OCI-LY7 (cell line): ENCODE measurements at regions not wholly inside any gene's neighbourhood (a gene's known extent, or its start where the extent isn't known, plus 50 kb on each side); places are given as distances from the start of the nearest gene placed in this dataset.

Experiments
- BruUV-seq: library from RNA; stranded (reverse); fragments of 400-500 nt; replicated peaks from 2 replicates; lab custom pipeline; 2021; lab: Mats Ljungman, UMichigan
- CTCF ChIA-PET: fragments of 300-600 bp; sonication (Branson Sonifier 250); formaldehyde crosslinking; loops from one replicate; lab custom pipeline; 2022; ENCODE audit warnings: antibody characterized with exemption; ENCODE audit not compliant: unreplicated experiment; lab: Charles Lee
- POLR2A ChIA-PET: fragments of 300-600 bp; sonication (Branson Sonifier 250); formaldehyde crosslinking; loops from one replicate; lab custom pipeline; 2022; ENCODE audit warnings: antibody characterized with exemption; lab: Charles Lee
- DNase-seq: peaks from one replicate; pipeline ENCODE4 v3.0.0-alpha.2; 2015; ENCODE audit warnings: low spot score
- H2AFZ ChIP-seq: fragments of 200-600 bp; sonication (generic), shearing (Covaris generic); 2 replicates; pipeline ENCODE4 v1.6.1; 2014; ENCODE audit warnings: mild to moderate bottlenecking, antibody characterized with exemption, low read length, moderate library complexity
- H3K27ac ChIP-seq: fragments of 200-600 bp; sonication (generic); 2 replicates; pipeline ENCODE4 v1.5.1; 2014; ENCODE audit warnings: mixed run types, low read depth, mild to moderate bottlenecking, moderate library complexity, low read length, inconsistent platforms; ENCODE audit not compliant: poor library complexity, severe bottlenecking
- H3K36me3 ChIP-seq: fragments of 200-600 bp; sonication (generic); 2 replicates; pipeline ENCODE4 v1.6.1; 2014; ENCODE audit warnings: mild to moderate bottlenecking, antibody characterized with exemption, low read length, moderate library complexity, mixed read lengths; ENCODE audit not compliant: insufficient read depth
- H3K4me1 ChIP-seq: fragments of 200-600 bp; sonication (generic); 2 replicates; pipeline ENCODE4 v1.5.1; 2014; ENCODE audit warnings: mild to moderate bottlenecking, low read length; ENCODE audit not compliant: insufficient read depth, poor library complexity, severe bottlenecking
- H3K4me2 ChIP-seq: fragments of 200-600 bp; sonication (generic); 2 replicates; pipeline ENCODE4 v1.6.1; 2014; ENCODE audit warnings: mild to moderate bottlenecking, low read length
- H3K4me3 ChIP-seq: fragments of 200-600 bp; sonication (generic); 2 replicates; pipeline ENCODE4 v1.5.1; 2014; ENCODE audit warnings: mild to moderate bottlenecking, low read depth, low read length; ENCODE audit not compliant: poor library complexity, severe bottlenecking
- H3K79me2 ChIP-seq: fragments of 200-600 bp; sonication (generic); 2 replicates; pipeline ENCODE4 v1.6.1; 2016; ENCODE audit warnings: low read depth, mild to moderate bottlenecking, low read length, moderate library complexity, mixed read lengths; ENCODE audit not compliant: insufficient read depth
- H3K9me2 ChIP-seq: fragments of 200-600 bp; sonication (generic); 2 replicates; pipeline ENCODE4 v1.6.1; 2016; ENCODE audit warnings: mild to moderate bottlenecking, low read length, mixed read lengths; ENCODE audit not compliant: insufficient read depth
- H3K9me3 ChIP-seq: fragments of 200-600 bp; sonication (generic); 2 replicates; pipeline ENCODE4 v1.6.1; 2014; ENCODE audit warnings: mild to moderate bottlenecking, mixed run types, low read length, mixed read lengths
- H4K20me1 ChIP-seq: fragments of 200-600 bp; sonication (generic); 2 replicates; pipeline ENCODE4 v1.6.1; 2014; ENCODE audit warnings: mild to moderate bottlenecking, antibody characterized with exemption, low read length, moderate library complexity, mixed read lengths; ENCODE audit not compliant: insufficient read depth
- EZH2phosphoT487 ChIP-seq: fragments of 200-600 bp; sonication (generic); IDR thresholded peaks from 2 replicates; pipeline ENCODE4 v1.6.1; 2018; ENCODE audit warnings: low read depth, borderline replicate concordance, mild to moderate bottlenecking, mixed run types, antibody characterized with exemption, low read length, moderate library complexity, mixed read lengths
- intact Hi-C: fragments of 100-400 bp; cut with micrococcal nuclease; formaldehyde crosslinking; loops from one replicate; pipeline ENCODE4 v1.10.0; 2022; ENCODE audit not compliant: unreplicated experiment
- TF ChIP-seq, protein P1 (sequence below): fragments of 200-600 bp; sonication (generic); conservative IDR thresholded peaks from 2 replicates; pipeline ENCODE4 v1.5.1; 2014; ENCODE audit warnings: mild to moderate bottlenecking, antibody characterized with exemption, low read length, moderate library complexity, mixed read lengths

DNA sequence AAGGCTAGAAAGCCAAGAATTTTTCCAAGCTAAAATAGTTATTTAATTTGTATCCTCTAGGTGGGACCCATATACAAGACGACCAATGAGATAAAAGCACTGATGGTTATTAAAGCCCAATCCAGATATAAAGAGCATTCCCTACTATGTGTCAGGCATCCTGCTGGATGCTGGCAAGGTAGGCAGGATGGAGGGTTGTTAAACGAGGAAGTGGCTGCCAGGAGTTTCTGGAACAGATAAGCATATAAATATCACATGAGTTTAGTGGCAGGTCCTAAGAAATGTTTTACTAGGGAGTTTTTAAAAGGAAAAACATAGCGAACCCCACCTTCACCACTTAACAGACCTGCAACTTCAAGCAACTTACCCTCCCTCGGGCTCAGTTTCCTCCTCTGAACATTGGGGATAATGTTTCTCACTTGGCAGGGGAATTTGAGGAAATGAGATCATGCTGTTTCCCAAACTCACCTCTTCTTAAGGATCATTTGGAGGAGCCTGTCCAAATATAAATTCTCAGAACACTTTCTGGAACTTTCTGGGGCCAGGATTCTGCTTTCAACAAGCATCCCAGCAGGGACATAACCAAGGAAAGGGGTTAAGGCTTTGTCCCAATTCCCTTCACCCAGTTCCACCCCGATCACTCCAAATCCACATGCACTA, 94.3 kb upstream of the LDB2 start:
- BruUV-seq = no TSS peak
- no peak overlapping the region for H3K27ac ChIP-seq
- H4K20me1 ChIP-seq = no peaks in the 10 kb centered on the region
- TF ChIP-seq EZH2phosphoT487 = no peak
- TF ChIP-seq, protein P1, sequence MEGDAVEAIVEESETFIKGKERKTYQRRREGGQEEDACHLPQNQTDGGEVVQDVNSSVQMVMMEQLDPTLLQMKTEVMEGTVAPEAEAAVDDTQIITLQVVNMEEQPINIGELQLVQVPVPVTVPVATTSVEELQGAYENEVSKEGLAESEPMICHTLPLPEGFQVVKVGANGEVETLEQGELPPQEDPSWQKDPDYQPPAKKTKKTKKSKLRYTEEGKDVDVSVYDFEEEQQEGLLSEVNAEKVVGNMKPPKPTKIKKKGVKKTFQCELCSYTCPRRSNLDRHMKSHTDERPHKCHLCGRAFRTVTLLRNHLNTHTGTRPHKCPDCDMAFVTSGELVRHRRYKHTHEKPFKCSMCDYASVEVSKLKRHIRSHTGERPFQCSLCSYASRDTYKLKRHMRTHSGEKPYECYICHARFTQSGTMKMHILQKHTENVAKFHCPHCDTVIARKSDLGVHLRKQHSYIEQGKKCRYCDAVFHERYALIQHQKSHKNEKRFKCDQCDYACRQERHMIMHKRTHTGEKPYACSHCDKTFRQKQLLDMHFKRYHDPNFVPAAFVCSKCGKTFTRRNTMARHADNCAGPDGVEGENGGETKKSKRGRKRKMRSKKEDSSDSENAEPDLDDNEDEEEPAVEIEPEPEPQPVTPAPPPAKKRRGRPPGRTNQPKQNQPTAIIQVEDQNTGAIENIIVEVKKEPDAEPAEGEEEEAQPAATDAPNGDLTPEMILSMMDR = no peak
- H3K4me2 ChIP-seq = no peak overlapping the region
- no peaks in the 10 kb centered on the region for H3K36me3 ChIP-seq
- H3K79me2 ChIP-seq = no peaks in the 10 kb centered on the region
- intact Hi-C loops = no loop called here
- no peaks in the 10 kb centered on the region for H3K9me2 ChIP-seq
- H3K4me3 ChIP-seq = no peak overlapping the region
- ChIA-PET CTCF (no interaction called here), POLR2A (interaction anchor here (0.6 kb wide), 1 partner anchor 491 kb away, joined by 4 read pairs; no protein-coding TSS in a partner anchor)
- H2AFZ ChIP-seq = no peak overlapping the region
- no peaks in the 10 kb centered on the region for H3K9me3 ChIP-seq
- H3K4me1 ChIP-seq = no peaks in the 10 kb centered on the region
- DNase-seq = no peak

DNA sequence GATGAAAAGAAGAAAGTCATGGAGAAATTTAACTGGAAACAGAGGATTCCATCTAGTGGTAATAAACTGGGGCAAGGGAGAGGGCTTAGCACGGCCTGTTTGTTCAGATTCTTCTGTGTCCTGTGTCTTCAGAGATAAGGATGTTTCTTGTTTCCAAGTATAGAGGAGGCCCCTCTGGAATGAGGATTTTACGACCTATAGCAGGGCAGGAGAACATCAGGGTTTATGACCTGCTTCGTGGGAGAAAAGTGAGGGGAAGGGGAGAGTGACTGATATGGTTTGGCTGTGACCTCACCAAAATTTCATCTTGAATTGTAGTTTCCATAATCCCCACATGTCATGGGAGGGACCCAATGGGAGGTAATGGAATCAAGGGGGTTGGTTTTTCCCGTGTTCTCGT, 93.0 kb upstream of the LDB2 start:
- BruUV-seq = no TSS peak
- Histone ChIP-seq H3K9me3 (no peaks in the 10 kb centered on the region), H3K27ac (no peak overlapping the region), H3K36me3 (no peaks in the 10 kb centered on the region), H2AFZ (no peak overlapping the region), H3K4me1 (no peaks in the 10 kb centered on the region), H3K79me2 (no peaks in the 10 kb centered on the region), H4K20me1 (no peaks in the 10 kb centered on the region), H3K4me3 (no peak overlapping the region), H3K9me2 (no peaks in the 10 kb centered on the region), H3K4me2 (no peak overlapping the region)
- no peak for DNase-seq
- no peak for TF ChIP-seq EZH2phosphoT487
- TF ChIP-seq, protein P1 = no peak
- ChIA-PET POLR2A (no interaction called here), CTCF (no interaction called here)
- intact Hi-C loops = no loop called here

DNA sequence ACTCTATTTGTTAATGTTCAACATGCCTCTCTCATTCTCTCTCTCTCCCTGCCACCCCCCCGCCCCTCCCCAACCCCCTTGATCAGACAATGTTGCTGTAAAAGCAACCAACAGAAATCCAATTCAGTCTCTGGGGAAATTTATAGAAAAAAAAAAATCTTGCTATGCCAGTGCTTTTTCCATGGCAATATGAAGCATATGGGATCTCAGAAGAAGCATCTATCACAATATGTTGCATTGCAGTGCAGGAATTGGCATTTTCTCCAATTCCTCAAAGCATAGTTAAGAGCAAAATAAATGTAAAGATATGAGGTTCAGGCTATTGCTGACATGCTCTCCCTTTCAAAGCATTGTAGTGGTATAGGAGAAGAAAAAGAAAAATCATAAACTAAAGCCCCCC, 90.9 kb upstream of the LDB2 start:
- H3K4me2 ChIP-seq = no peak overlapping the region
- TF ChIP-seq, protein P1 = no peak
- no peak for TF ChIP-seq EZH2phosphoT487
- no peaks in the 10 kb centered on the region for H3K79me2 ChIP-seq
- no peak for DNase-seq
- no peaks in the 10 kb centered on the region for H4K20me1 ChIP-seq
- no peak overlapping the region for H3K27ac ChIP-seq
- H3K9me2 ChIP-seq = no peaks in the 10 kb centered on the region
- H3K4me3 ChIP-seq = no peak overlapping the region
- no peaks in the 10 kb centered on the region for H3K36me3 ChIP-seq
- intact Hi-C loops = no loop called here
- POLR2A ChIA-PET = no interaction called here
- BruUV-seq = no TSS peak
- CTCF ChIA-PET = no interaction called here
- no peaks in the 10 kb centered on the region for H3K4me1 ChIP-seq
- H3K9me3 ChIP-seq = no peaks in the 10 kb centered on the region
- H2AFZ ChIP-seq = no peak overlapping the region
